ENCODE measurements at regions not wholly inside any gene's neighbourhood (a gene's known extent, or its start where the extent isn't known, plus 50 kb on each side); places are given as distances from the start of the nearest gene placed in this dataset.

DNA sequence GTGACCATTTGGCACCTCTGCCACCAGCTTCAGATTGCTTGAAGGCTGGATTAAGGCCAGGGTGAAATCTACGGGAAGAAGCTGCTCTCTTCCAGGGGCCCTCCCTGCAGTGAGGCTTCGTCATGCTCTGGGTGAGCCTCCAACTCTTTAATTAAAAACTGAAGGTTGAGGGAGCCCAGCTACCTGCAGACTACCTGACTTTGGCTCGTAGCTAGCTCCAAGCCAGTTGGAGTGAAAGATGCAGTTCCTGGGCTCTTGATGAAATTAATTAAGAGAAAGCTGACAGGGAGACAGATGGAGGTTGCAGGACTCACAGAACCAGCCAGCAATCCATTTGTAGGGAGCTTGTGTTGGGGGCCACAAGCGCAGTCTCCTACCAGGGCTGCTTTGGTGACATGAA is 168.5 kb upstream of the SFSWAP start:
- FAIRE-seq: no peak
- H3K27me3 ChIP-seq (ENCODE audit: control insufficient read depth, insufficient read depth, low read length): no peaks in the 10 kb centered on the region
- no peak for DNase-seq (ENCODE audit: low read depth)

DNA sequence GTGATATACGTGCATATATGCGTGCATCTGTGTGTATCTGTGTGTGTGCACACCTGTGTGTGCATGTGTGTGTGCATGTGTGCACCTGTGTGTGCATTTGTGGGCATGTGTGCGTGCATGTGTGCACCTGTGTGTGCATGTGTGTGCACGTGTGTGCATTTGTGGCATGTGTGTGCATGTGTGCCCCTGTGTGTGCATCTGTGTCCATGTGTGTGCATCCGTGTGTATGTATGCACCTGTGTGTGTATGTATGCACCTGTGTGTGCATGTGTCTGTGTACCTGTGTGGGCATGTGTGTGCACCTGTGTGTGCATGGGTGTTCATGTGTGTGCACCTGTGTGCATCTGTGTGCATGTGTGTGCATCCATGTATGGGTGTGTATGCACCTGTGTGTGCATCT is 167.8 kb upstream of the SFSWAP start:
- TF ChIP-seq, protein P1, sequence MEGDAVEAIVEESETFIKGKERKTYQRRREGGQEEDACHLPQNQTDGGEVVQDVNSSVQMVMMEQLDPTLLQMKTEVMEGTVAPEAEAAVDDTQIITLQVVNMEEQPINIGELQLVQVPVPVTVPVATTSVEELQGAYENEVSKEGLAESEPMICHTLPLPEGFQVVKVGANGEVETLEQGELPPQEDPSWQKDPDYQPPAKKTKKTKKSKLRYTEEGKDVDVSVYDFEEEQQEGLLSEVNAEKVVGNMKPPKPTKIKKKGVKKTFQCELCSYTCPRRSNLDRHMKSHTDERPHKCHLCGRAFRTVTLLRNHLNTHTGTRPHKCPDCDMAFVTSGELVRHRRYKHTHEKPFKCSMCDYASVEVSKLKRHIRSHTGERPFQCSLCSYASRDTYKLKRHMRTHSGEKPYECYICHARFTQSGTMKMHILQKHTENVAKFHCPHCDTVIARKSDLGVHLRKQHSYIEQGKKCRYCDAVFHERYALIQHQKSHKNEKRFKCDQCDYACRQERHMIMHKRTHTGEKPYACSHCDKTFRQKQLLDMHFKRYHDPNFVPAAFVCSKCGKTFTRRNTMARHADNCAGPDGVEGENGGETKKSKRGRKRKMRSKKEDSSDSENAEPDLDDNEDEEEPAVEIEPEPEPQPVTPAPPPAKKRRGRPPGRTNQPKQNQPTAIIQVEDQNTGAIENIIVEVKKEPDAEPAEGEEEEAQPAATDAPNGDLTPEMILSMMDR (IDR thresholded peaks at IDR 0.05; ENCODE audit: insufficient read depth, low read length, severe bottlenecking): no peak

More for the DNA sequence above, 168.5 kb upstream of the SFSWAP start:
- Histone ChIP-seq H3K4me3 (ENCODE audit: low read depth, low read length) (no peak overlapping the region), H3K36me3 (ENCODE audit: control insufficient read depth, insufficient read depth, low read length) (no peaks in the 10 kb centered on the region)
- TF ChIP-seq, protein P1 (IDR thresholded peaks at IDR 0.05; ENCODE audit: insufficient read depth, low read length, severe bottlenecking): no peak

DNA sequence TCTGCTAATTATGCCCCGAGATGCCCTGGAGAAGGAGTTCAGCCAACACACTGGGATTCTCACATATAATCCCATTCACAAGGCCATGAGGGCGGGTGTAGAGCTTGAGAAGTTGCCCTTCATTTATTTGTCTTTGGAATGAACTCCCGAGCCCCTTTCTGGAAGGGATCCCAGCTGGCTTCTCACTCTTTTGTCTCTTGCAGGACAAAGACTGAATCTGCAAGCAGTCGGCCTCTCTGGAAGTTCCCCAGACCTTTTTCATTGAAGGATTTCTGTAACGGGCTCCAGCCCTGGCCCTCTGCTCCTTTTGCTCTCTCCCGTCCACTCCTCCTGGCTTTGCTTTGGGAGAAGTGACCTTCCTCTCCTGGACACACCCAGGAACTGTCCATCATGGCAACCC is 163.3 kb upstream of the SFSWAP start:
- TF ChIP-seq, protein P1 (IDR thresholded peaks at IDR 0.05; ENCODE audit: insufficient read depth, low read length, severe bottlenecking): no peak
- FAIRE-seq (no peak), DNase-seq (ENCODE audit: low read depth) (no peak)
- no peak overlapping the region for H3K4me3 ChIP-seq (ENCODE audit: low read depth, low read length)
- no peaks in the 10 kb centered on the region for H3K27me3 ChIP-seq (ENCODE audit: control insufficient read depth, insufficient read depth, low read length)
- no peaks in the 10 kb centered on the region for H3K36me3 ChIP-seq (ENCODE audit: control insufficient read depth, insufficient read depth, low read length)

More for the DNA sequence above, 167.8 kb upstream of the SFSWAP start:
- no peak overlapping the region for H3K4me3 ChIP-seq (ENCODE audit: low read depth, low read length)
- FAIRE-seq (peak; percentile 98), DNase-seq (ENCODE audit: low read depth) (no peak)
- H3K36me3 ChIP-seq (ENCODE audit: control insufficient read depth, insufficient read depth, low read length): no peaks in the 10 kb centered on the region
- no peaks in the 10 kb centered on the region for H3K27me3 ChIP-seq (ENCODE audit: control insufficient read depth, insufficient read depth, low read length)

GRCh38 chr12:131550121-131550520 is 160.8 kb upstream of the SFSWAP start:
- FAIRE-seq (no peak), DNase-seq (ENCODE audit: low read depth) (no peak)
- TF ChIP-seq, protein P1 (IDR thresholded peaks at IDR 0.05; ENCODE audit: insufficient read depth, low read length, severe bottlenecking): no peak
- H3K27me3 ChIP-seq (ENCODE audit: control insufficient read depth, insufficient read depth, low read length): no peaks in the 10 kb centered on the region
- H3K4me3 ChIP-seq (ENCODE audit: low read depth, low read length): no peak overlapping the region
- H3K36me3 ChIP-seq (ENCODE audit: control insufficient read depth, insufficient read depth, low read length): no peaks in the 10 kb centered on the region

GRCh38 chr12:131551675-131552491 is 159.0 kb upstream of the SFSWAP start:
- Histone ChIP-seq H3K4me3 (ENCODE audit: low read depth, low read length) (no peak overlapping the region), H3K36me3 (ENCODE audit: control insufficient read depth, insufficient read depth, low read length) (no peaks in the 10 kb centered on the region), H3K27me3 (ENCODE audit: control insufficient read depth, insufficient read depth, low read length) (no peaks in the 10 kb centered on the region)
- no peak for FAIRE-seq
- no peak for DNase-seq (ENCODE audit: low read depth)
- TF ChIP-seq, protein P1 (IDR thresholded peaks at IDR 0.05; ENCODE audit: insufficient read depth, low read length, severe bottlenecking): no peak

DNA sequence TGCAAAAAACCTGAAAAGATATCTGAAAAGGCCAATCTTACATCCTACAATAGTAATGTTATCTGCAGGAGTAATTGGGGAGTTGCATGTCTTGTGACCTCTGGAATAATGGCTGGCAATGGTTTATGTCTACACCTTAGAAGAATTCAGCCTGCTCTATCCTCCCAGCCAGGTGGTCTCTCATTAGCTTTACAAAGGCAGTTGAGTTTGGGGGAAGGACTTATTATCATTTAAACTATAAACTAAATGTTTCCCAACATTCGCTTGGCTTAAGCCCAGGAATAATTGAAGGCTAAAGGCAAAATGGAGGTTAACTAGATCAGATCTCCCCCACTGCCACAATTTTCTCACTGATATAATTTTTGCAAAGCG is 158.4 kb upstream of the SFSWAP start:
- no peaks in the 10 kb centered on the region for H3K27me3 ChIP-seq (ENCODE audit: control insufficient read depth, insufficient read depth, low read length)
- no peak for FAIRE-seq
- no peak for DNase-seq (ENCODE audit: low read depth)
- H3K4me3 ChIP-seq (ENCODE audit: low read depth, low read length): no peak overlapping the region
- no peaks in the 10 kb centered on the region for H3K36me3 ChIP-seq (ENCODE audit: control insufficient read depth, insufficient read depth, low read length)
- TF ChIP-seq, protein P1 (IDR thresholded peaks at IDR 0.05; ENCODE audit: insufficient read depth, low read length, severe bottlenecking): no peak
